NCI-H510A (cell line): ENCODE measurements at regions not wholly inside any gene's neighbourhood (a gene's known extent, or its start where the extent isn't known, plus 50 kb on each side); places are given as distances from the start of the nearest gene placed in this dataset.
"Not testable (repeated sequence)": the region's sequence is repeated elsewhere in the genome, so short reads cannot be mapped to it uniquely, and the experiment has no call there.

ENCODE experiments used
- DNase-seq: peaks from one replicate; lab custom pipeline; 2025; lab: John Stamatoyannopoulos, UW

- not testable (repeated sequence) for DNase-seq
These were observed 56.2 kb upstream of the CCZ1B start for GRCh38 chr7:6882321-6882721.

- DNase-seq: not testable (repeated sequence)
These were observed 57.7 kb upstream of the CCZ1B start for GRCh38 chr7:6883756-6884155.

GRCh38 chr7:6886198-6886597, 60.1 kb upstream of the CCZ1B start:
- DNase-seq: no peak

- not testable (repeated sequence) for DNase-seq
These were observed 62.4 kb upstream of the CCZ1B start for GRCh38 chr7:6888267-6889045.

DNA sequence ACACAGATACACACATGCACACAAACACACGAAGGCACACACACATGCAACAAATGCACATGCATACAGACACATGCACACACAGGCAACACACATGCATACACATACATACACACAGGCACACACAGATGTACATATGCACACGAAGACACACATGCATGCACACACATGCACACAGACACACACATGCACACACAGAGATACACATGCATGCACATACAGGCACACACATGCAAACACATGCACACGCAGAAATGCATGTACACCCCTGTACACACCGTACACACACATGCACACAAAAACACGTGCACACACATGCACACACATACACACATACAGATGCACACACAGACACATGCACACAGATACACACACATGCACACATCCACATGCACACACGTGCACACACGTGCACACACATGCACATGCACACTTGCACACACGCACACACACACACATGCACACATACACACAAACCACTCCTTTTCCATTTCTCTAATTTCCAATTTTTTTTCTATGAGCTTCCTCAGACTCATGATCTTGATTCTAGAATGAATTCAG, 63.3 kb upstream of the CCZ1B start:
- no peak for DNase-seq

- not testable (repeated sequence) for DNase-seq
These were observed 76.0 kb upstream of the CCZ1B start for GRCh38 chr7:6902097-6902518.

- not testable (repeated sequence) for DNase-seq
These were observed 77.2 kb upstream of the CCZ1B start for GRCh38 chr7:6903289-6903688.

GRCh38 chr7:6903792-6904191, 77.7 kb upstream of the CCZ1B start:
- DNase-seq: not testable (repeated sequence)

DNA sequence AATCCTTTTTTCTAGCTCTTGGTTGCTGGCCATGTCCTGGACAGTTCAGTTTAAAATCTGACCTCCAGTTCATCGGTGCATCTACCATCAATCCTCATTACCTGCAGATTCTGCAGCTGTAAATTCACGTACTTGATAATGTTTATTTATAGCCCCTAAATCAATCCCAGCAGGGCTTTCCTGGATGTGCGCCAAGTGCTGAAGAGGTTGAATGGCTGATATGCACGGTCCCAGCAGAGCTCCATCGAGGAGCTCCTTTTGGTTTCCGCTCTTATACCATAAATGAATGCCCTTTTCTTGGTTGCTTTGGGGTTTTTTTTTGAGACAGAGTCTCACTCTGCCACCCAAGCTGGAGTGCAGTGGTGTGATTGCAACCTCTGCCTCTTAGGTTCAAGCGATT, 91.2 kb upstream of the CCZ1B start:
- peak; percentile 51 for DNase-seq

DNA sequence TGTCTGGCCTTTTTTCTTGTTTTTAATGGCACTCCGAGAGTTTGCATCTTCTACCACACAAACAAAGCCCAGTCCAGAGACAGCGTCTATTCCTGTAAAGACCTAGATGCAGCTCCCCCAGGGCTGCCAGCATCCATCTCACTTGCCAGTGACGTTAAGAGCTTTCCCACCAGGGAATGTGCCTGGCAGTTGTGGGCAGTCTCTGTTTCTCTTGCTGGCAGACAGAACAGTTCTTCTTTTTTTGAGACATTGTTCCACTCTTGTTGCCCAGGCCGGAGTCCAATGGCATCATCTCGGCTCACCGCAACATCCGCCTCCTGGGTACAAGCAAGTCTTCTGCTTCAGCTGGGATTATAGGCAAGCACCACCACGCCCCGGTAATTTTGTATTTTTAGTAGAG, 93.1 kb upstream of the CCZ1B start:
- not testable (repeated sequence) for DNase-seq

GRCh38 chr7:6924523-6924922, 98.4 kb upstream of the CCZ1B start:
- DNase-seq: not testable (repeated sequence)

- not testable (repeated sequence) for DNase-seq
These were observed 100.4 kb upstream of the CCZ1B start for GRCh38 chr7:6926193-6927174.

DNA sequence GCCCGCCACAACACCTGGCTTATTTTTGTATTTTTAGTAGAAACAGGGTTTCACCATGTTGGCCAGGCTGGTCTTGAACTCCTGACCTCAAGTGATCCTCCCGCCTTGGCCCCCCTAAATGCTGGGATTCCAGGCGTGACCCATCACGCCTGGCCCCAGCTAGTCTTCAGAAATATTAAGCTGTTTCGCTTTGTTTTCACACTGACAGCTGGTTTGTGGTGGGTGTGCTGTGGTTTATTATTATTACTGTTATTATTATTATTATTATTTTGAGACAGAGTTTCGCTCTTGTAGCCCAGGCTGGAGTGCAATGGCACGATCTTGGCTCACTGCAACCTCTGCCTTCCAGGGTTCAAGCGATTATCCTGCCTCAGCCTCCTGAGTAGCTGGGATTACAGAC, 101.6 kb upstream of the CCZ1B start:
- not testable (repeated sequence) for DNase-seq

GRCh38 chr7:6929588-6929987, 103.5 kb upstream of the CCZ1B start:
- not testable (repeated sequence) for DNase-seq

- DNase-seq: not testable (repeated sequence)
These were observed 104.1 kb upstream of the CCZ1B start for GRCh38 chr7:6930081-6930635.

DNA sequence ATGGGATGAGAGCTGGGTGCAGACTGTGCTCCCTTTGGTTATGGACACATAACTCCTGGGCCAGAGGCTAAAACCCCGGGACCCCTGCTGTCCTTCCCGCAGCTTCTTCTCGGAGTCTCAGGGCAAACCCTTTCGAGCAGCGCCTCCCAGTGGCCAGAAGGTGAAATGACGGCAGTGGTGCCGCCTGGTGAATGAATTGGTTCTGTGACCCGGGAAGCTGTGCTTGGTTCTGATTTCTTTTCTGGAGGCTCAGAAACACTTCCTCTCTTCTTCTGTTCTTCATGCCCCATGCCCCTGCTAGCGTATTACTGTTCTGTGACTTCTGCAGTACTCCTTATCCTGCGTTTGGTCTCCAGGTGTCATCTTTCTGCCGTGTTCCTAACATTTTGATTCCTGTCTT, 104.7 kb upstream of the CCZ1B start:
- not testable (repeated sequence) for DNase-seq

GRCh38 chr7:6931456-6931855, 105.4 kb upstream of the CCZ1B start:
- DNase-seq: not testable (repeated sequence)

GRCh38 chr7:6933954-6934632, 108.0 kb upstream of the CCZ1B start:
- not testable (repeated sequence) for DNase-seq

GRCh38 chr7:6934981-6935380, 108.9 kb upstream of the CCZ1B start:
- no peak for DNase-seq

- DNase-seq: not testable (repeated sequence)
These were observed 110.6 kb upstream of the CCZ1B start for GRCh38 chr7:6936626-6937025.

DNA sequence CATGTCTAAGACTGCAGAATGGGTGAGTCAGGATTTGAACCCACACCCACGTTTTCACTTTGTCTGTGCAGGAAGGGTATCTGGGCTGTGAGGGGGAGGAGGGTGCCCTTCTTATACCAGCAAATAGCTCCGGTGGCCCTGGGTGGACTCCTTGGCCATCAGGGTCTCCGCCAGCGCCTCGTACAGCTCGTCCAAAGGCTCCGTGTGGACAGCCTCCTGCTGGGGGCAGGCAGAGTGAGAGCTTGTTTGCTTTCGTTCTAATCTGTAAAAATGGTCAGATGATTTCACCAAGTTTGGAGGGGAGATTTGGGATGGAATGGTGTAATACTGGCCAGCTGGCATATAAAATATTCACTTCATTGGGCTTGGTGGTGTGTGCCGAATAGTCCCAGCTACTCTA, 111.7 kb upstream of the CCZ1B start:
- DNase-seq: not testable (repeated sequence)
